Stromal cell of bone marrow (primary cell): ENCODE measurements at regions not wholly inside any gene's neighbourhood (a gene's known extent, or its start where the extent isn't known, plus 50 kb on each side); places are given as distances from the start of the nearest gene placed in this dataset.
"Not testable (repeated sequence)": the region's sequence is repeated elsewhere in the genome, so short reads cannot be mapped to it uniquely, and the experiment has no call there.

Source experiments
- DNase-seq: peaks from one replicate; pipeline ENCODE4 v3.0.0-alpha.2; 2012; ENCODE audit warnings: low read depth

DNA sequence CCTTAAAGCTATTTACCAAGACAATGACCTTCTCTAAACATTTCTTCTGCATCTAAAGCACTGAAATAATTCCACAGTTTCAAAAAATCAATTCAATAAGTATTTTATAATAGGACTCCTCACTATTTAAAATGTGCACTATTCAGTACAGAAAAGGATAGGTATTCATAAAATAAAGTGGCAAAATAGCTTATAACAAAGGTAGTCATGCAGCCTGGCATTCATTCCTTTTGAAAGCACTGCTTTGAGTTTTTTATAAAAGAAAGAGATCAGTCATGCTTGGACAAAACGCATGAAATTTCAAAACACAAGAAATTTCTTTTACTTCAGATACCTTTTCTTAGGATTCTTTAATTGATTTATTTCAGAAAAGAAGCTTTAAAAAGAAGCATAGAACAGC lies 689.7 kb upstream of the PHF14 start:
- no peak for DNase-seq

DNA sequence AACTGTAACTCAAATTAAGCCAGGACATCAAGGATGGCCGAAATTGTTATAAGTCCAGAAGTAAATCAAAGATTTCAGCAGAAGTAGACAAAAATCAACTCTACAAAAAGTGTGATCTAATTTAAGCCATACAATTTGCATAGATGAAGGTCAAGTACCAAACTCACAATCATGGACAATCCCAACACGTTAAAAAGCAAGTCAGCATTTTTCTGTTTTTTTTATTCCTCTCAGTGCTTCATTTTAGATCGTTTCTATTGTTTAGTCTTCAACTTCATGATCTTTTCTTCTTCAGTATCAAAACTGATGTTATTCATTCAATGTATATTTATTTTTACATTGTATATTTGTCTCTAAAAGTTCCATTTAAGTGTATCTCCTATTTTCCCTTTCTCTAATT lies 674.3 kb upstream of the PHF14 start:
- DNase-seq = no peak

DNA sequence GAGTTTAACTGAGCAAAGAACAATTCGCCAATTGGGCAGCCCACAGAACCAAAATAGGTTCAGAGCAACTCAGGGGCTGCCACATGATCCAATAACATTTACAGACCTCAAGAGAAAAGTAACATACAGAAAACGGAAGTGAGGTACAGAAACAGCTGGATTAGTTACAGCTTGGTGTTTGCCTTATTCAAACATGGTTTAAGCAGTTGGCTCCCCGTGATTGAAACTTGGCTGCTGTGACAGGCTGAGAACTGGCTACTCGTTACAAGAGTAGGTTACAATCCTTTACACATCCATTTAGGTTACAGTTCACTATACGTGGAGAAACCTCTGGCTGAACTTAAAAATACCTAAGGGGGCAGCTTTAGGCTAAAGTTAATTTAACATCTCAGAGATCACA lies 673.1 kb upstream of the PHF14 start:
- DNase-seq = no peak

DNA sequence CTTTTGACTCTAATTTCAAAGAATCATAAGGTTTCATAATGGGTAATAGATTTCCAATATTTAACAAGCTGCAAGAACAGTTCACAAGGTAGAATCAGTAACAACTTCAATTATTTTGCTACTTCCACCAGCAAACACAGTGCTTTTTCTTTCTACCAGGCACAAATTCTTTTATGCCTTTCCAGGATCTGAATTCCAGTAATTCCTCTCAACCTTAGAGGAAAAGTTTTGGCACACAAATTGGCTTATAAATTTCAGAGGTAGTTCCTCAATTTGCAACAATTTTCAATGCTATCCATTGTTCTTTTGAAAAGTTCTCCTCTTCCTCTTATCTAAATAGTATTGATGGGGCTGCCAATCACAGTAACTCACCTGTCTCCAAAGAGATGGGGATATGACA lies 665.4 kb upstream of the PHF14 start:
- no peak for DNase-seq

DNA sequence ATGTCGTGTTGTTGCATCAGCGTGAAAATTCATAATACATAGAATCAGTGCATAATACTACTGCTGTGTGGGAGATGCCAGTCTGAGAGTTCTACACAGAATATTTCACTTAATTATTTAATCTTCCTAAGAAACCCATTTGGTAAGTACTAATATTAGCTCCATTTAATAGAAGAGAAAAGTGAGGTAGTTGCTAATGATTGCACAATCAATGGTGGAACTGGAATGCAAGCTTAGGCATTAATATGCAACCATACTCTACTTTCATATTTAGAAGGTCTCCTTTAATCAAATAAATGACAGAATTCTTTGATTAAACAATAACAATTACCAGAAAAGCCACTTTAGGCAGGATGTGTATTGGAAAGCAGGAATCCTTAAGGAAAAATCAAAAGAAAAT lies 660.7 kb upstream of the PHF14 start:
- DNase-seq = no peak

DNA sequence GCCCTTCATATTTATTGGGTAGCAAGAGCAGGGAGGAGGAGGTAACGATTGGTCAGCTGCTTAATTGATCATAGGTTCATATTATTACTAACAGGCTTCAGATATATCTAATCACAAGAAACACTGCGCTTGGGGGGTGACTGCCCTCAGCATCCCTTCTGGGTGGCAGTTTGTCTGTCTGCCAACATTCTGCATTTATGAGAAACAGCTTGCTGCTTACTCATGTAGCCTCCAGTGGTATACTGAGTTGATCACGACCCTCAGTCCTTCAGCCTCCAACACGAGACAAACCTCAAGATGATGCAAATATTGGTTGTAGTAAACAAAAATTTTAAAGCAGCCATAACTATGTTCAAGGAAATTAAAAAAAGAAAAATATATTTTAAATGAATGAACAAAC lies 657.8 kb upstream of the PHF14 start:
- no peak for DNase-seq

DNA sequence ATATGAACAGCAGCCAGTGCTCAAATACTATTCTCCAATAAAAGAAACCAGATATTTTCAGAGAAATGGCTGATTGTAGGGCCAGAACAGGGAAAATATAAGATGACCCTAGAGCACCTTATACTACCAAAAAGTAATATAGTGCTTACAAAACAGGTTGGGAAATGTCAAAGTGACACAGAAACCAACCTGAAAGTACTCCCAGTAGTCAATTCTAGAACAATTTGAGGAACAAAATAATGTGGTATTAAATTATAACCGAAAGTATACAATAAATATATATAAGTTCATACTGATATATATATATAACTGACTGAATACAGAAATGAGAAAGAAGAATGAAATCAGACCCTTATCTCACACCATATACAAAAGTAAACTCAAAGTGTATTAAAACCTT lies 657.2 kb upstream of the PHF14 start:
- no peak for DNase-seq

DNA sequence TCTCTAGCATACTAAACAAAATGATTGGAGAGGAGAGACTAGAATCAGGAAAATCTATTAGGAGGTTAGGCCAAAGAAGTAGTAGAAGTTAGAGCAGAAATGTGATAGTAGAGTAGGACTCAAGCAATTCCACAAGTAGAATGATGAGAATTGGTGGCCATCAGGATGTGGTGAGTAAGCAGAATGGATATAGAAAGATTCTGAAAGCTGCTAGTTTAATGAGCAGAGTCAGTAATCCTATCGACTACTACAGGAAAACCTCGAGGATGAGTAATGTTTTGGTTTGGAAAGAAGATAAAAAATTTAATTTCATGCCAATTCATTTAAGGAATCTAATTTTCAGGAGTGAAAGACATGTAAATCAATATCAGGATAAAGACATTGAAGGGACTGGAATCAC lies 648.3 kb upstream of the PHF14 start:
- no peak for DNase-seq

DNA sequence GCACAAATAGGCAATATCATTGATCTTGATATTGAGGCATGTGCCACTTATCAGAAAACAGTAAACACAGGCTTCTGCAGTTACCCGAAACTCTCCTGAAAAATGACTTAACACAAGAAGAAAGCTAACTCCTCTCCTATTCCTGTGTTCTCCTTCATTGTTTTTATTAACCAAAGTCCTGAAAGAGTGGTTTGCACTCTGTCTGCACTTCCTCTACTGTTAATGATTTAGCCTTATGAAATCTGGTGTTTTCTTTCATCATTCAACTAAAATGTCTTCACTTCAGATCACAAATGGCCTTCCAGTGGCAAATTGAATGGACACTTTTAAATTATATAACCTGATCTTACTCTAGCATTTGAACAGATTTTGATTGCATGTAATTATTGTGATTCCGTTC lies 630.6 kb upstream of the PHF14 start:
- DNase-seq = no peak

DNA sequence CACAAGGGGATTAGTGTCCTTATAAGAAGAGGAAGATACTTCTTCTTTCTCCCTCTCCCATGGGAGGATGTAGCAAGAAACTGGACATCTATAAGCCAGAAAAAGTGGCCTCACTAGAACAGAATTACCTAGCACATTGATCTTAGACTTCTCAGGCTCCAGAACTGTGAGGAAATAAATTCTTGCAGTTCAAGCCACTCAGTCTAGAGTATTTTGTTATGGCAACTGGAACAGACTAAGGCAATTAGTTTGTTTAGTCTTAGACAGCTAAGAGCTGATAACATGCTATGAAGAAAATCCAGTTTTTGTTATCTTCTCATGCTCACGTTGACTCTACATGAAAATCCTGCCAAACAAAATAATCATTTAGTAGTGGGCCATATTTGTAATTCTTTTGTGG lies 627.6 kb upstream of the PHF14 start:
- no peak for DNase-seq

DNA sequence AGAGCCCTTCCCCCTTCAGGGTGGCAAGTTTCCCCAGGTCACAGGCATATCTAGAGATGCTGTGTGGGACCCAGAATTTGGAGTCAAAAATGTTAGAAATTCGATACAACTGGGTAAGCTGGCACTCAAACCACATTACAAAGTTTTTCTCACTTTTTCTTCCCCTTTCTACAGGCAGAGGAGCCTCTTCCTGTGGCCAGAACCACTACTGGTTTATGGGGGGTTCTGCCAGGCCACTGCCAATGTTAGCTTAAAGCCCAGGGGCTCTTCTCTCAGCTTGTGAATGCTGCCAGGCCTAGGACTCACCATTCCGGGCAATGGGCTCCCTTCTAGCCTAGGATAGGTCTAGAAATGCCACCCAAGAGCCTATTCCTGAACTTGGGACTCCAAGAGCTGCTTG lies 617.9 kb upstream of the PHF14 start:
- no peak for DNase-seq

DNA sequence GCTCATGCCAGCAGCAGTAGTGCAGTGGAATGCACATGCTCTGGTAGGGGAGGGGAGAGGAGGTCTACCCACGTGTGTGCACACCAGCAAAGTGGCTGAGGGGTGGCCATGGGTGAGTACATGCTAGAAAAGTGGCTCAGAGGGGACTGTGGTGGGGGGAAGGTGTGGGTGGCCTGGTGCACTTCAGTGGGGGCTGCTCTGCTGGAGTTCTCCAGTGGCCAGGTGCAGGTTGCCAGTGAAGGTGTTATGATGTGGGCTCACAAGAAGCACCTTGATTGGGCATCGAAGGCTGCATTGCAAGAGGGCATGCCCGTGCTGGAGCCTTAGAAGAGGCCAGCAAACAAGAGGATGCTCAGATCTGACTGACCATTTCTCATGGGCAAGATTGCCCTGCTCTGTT lies 613.6 kb upstream of the PHF14 start:
- DNase-seq = no peak

DNA sequence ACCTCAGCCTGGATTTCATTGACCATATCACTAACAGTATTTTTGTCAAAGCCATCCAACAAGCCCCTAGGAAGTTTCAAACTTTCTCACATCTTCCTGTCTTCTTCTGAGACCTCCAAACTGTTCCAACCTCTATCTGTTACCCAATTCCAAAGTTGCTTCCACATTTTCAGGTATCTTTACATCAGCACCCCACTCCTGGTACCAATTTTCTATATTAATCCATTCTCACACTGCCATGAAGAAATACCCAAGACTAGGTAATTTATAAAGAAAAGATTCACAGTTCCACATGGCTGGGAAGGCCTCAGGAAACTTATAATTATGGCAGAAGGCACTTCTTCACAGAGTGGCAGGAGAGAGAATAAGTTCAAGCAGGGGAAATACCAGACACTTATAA lies 571.9 kb upstream of the PHF14 start:
- no peak for DNase-seq

DNA sequence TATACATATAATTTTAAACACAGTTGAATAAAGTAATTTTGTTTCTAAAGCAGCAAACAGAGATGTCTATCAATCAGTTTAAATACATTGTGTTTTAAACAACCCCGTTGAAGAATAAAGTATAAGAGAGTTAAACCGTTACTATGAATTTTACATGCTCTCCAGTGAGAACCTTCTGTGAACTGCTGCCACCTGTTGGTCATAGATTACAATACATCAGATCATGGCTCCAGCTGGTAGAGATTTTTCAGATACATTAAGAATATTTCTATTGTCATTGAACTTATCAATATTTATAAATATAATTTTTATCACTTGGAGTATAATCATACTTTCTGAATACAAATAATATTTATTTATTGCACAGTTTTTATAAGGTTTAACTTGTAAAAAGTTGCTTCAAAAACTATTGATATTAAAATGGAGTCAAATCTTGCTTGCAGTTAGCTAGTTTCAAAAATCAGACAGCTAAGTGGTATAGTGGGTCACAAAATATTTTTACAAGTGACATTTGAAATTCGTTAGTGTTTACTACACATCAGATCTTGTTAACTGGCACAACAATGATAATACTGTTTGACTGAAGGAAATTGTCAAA lies 561.2 kb upstream of the PHF14 start:
- peak; percentile 9 for DNase-seq

DNA sequence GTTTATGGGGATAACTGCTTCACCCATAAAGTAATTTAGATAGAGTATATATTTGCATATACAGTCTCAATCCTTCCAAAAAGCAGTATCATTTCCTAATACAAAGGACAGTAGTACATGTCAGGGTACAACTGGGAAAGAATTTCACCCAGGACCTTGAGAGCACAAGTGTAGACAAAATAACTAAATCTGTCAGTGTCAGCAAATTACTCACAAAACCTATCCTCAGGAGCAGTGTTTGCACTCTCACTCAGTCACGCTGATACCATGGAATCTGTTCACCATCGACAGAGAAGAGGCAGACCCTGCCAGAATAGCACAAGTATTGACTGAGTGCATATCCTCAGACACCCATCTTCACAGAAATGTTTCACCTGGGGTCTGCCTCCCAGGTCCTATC lies 554.7 kb upstream of the PHF14 start:
- no peak for DNase-seq

DNA sequence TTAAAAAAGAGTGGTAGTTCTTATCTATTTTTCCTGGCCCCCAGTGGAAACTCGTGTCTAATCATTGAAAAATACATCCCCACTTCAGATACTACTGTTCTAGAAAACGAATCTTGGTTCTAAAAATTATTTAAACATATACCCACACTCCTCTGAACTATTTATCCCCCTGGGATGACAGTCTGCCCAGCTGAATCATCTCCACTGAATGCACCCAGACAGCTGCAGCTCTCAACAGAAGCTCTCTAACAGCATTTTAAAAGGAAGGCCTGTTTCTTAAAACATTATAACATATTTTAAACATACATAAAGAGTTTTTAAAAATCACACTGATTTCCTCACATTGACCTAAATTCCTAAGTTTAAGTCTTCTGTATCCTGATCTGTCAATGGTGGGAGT lies 544.6 kb upstream of the PHF14 start:
- DNase-seq = no peak

DNA sequence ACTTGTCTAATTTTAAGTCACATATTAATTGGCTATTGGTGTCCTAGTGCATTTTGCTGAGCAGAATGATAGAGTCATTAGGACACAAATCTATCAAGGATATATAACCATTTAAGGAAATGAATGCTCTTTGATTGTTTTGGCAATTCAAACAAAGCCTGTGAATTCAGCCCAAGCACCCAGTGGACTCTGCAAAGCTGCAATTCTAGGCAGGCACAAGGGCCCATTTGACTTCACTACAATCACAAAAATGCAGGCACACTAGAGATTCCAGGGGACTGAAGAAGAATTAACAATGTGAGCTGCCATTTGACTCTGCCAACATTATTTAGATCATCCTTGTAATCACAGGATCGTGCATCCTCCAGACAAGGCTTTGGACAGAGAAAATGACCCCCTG lies 544.2 kb upstream of the PHF14 start:
- DNase-seq = no peak

DNA sequence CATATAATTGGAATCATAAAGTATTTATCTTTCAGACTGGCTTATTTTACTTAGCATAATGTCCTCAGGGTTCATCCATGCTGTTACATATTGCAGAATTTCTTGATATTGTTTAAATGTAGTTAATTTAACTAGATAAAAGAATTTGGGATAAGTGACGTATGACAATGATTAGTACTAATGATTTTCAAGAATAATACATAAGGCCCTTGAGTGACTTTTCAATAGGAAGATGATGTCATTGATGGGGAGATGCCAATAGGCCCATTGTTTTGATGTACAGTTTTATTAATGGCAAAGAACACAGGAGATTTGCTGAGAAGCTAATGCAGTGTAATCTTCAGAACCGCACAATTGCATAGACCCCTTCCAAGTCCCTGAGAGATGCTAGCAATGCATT lies 537.4 kb upstream of the PHF14 start:
- DNase-seq = no peak

DNA sequence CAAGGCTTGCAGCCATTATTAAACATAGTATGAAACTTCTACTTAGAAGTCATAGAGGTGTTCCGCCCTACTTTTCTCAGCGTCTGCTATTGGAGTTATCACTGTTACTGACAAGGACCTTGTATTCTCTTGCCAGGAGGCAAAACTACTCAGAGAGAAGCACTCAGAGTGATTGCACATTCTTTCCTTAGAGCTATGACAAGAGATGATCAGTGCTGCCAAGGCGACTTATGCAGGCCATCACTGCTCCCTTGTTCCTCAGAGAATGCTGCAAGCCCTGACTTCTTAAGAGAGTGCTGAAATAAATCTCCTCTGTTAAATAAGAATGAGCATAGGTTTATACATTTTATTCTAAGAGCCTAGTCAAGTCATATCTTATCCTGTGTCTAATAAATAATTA lies 534.6 kb upstream of the PHF14 start:
- no peak for DNase-seq

DNA sequence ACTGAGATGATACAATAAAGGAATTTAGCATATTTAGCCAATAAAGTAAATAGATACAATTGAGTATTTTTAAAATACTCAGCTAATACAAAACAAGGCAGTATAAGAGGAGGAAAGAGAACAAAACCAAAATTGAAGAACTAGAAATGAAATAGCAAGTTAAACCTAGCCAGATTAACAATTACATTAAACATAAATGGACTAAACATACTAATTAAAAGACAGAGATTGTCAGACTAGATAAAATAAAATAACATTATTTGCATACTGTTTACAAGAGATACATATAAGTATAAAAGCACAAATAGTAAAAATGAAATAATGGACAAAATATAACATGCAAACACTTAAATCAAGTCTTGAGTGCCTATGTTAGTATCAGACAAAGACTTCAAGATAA lies 517.7 kb upstream of the PHF14 start:
- DNase-seq = no peak

DNA sequence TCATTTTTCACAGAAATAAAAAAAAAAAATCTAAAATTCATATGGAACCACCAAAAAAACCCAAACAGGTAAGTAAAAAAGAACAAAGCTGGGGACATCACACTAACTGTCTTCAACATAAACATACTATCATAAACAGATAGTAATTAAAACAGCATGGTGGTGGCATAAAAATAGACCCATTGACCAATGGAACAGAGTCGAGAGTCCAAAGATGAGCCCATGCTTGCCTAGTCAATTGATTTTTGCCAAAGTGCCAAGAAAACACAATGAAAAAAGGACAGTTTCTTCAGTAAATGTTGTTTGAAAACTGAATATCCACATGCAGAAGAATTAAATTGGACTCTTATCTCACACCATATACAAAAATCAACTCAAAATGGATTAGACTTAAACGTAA lies 513.2 kb upstream of the PHF14 start:
- no peak for DNase-seq

DNA sequence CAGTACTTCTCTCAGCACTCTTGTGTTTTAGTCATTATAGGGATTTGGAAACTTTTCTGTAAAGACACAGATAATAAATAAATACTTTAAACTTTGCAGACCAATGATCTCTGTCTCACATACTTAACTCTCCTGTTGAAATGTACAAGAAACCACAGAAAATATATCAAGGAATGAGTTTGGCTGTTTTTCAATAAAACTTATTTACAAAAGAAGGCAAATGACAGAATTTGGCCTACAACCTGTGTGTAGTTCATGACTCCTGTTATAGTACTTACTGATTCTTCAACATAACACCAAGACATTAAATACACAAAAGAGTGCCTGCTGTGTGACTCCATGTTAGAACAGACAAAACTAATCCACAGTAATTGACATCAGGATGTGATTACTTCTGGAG lies 510.0 kb upstream of the PHF14 start:
- DNase-seq = no peak

DNA sequence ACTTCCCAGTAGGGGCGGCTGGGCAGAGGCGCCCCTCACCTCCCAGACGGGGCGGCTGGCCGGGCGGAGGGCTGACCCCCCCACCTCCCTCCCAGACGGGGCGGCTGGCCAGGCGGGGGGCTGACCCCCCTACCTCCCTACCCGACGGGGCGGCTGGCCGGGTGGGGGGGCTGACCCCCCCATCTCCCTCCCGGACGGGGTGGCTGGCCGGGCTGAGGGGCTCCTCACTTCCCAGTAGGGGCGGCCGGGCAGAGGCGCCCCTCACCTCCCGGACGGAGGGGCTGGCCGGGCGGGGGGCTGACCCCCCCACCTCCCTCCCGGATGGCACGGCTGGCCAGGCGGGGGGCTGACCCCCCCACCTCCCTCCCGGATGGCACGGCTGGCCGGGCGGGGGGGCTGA lies 508.1 kb upstream of the PHF14 start:
- DNase-seq = not testable (repeated sequence)

DNA sequence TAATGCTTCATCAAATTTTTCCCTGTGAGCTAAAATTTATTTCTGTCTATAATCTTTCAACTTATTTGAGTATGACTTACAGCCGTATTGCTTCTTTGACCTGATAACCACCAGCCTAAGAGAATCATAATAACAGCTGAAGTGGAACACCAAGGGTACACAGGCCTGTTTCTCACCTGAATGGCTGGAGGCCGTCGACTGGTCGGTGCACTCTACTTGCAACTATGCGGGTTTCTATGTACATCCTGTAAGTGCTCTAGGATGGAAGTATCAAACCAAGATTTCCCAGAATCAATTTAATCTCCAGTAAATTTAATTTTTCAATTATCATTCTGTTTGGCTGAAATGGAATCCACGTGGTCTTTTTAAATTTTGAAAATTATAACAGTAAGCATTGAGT lies 504.8 kb upstream of the PHF14 start:
- DNase-seq = no peak

DNA sequence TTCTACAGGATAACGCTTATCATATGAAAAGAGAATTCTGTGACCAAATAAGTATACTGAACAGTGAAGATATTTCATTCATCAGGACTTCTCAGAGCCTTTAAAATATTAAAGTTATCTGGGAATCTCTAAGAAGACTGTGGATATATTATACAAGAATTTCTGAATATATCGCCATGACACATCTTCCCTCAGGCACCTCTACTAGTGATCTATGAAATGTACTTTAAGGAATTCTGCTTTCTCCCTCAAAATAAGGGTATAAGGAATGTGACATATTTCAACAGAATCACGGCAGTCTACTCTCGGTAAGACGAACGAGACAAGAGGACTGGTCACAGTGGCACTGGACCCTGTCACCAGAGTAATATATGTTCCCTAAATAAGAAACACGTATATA lies 504.2 kb upstream of the PHF14 start:
- DNase-seq = no peak
